WTC11 (cell line): ENCODE measurements at regions not wholly inside any gene's neighbourhood (a gene's known extent, or its start where the extent isn't known, plus 50 kb on each side); places are given as distances from the start of the nearest gene placed in this dataset.

Experiments used
- ATAC-seq: fragments of 200-7000 bp; cut with Tn5 transposase; 2 replicates; pipeline ENCODE4 v1.10.0; 2021; ENCODE audit warnings: mild to moderate bottlenecking, moderate library complexity
- CTCF ChIA-PET: fragments of 300-600 bp; sonication (Branson Sonifier 250); formaldehyde crosslinking; loops from one replicate; lab custom pipeline; 2021; ENCODE audit warnings: antibody characterized with exemption; lab: Charles Lee
- POLR2A ChIA-PET: fragments of 350-600 bp; sonication (Branson Sonifier 250); formaldehyde crosslinking; loops from one replicate; lab custom pipeline; 2021; ENCODE audit warnings: antibody characterized with exemption; lab: Charles Lee
- DNase-seq: peaks from one replicate; pipeline ENCODE4 v3.0.0; 2021; ENCODE audit warnings: low spot score
- H3K27ac Mint-ChIP-seq: 2 replicates; pipeline ENCODE4 v1.8.0; 2021; ENCODE audit warnings: mixed read lengths
- H3K27me3 Mint-ChIP-seq: 2 replicates; pipeline ENCODE4 v1.8.0; 2021; ENCODE audit warnings: low read depth, mild to moderate bottlenecking, moderate library complexity, mixed read lengths
- H3K36me3 Mint-ChIP-seq: 2 replicates; pipeline ENCODE4 v1.8.0; 2021; ENCODE audit warnings: mixed read lengths
- H3K4me1 Mint-ChIP-seq: 2 replicates; pipeline ENCODE4 v1.8.0; 2022; ENCODE audit warnings: mixed read lengths
- H3K4me3 Mint-ChIP-seq: 2 replicates; pipeline ENCODE4 v1.8.0; 2021; ENCODE audit warnings: mild to moderate bottlenecking, moderate library complexity, mixed read lengths
- H3K9me3 Mint-ChIP-seq: 2 replicates; pipeline ENCODE4 v1.8.0; 2021; ENCODE audit warnings: mixed read lengths
- CREM ChIP-seq: sonication (generic); formaldehyde crosslinking; IDR thresholded peaks from 2 replicates; pipeline ENCODE4 v1.8.1; 2022; ENCODE audit warnings: mild to moderate bottlenecking, missing genetic modification reagents, moderate library complexity
- ELF4 ChIP-seq: sonication (generic); formaldehyde crosslinking; IDR thresholded peaks from 2 replicates; pipeline ENCODE4 v1.8.1; 2022; ENCODE audit warnings: low read depth, mild to moderate bottlenecking, moderate library complexity, missing genetic modification reagents
- ETV6 ChIP-seq: sonication (generic); formaldehyde crosslinking; IDR thresholded peaks from 2 replicates; pipeline ENCODE4 v1.8.1; 2022; ENCODE audit warnings: mild to moderate bottlenecking, missing genetic modification reagents
- FOXJ3 ChIP-seq: sonication (generic); formaldehyde crosslinking; IDR thresholded peaks from 2 replicates; pipeline ENCODE4 v1.9.0; 2021; ENCODE audit warnings: missing genetic modification reagents, mild to moderate bottlenecking, borderline replicate concordance
- FOXK1 ChIP-seq: sonication (generic); formaldehyde crosslinking; IDR thresholded peaks from 2 replicates; pipeline ENCODE4 v1.8.0; 2022; ENCODE audit warnings: mild to moderate bottlenecking, moderate library complexity, missing genetic modification reagents
- HMGA2 ChIP-seq: fragments of 250-450 bp; sonication (Bioruptor Pico); IDR thresholded peaks from 2 replicates; pipeline ENCODE4 v1.4.0; 2021; ENCODE audit warnings: mild to moderate bottlenecking, moderate library complexity
- IRF1 ChIP-seq: sonication (generic); formaldehyde crosslinking; IDR thresholded peaks from 2 replicates; pipeline ENCODE4 v1.8.0; 2023; ENCODE audit warnings: missing genetic modification reagents
- KAT7 ChIP-seq: sonication (generic); formaldehyde crosslinking; IDR thresholded peaks from 2 replicates; pipeline ENCODE4 v1.8.1; 2023; ENCODE audit warnings: missing genetic modification reagents, mild to moderate bottlenecking, borderline replicate concordance
- SP1 ChIP-seq: sonication (generic); formaldehyde crosslinking; conservative IDR thresholded peaks from 2 replicates; pipeline ENCODE4 v1.8.1; 2022; ENCODE audit warnings: missing genetic modification reagents
- TCF7 ChIP-seq: sonication (generic); formaldehyde crosslinking; IDR thresholded peaks from 2 replicates; pipeline ENCODE4 v1.8.0; 2022; ENCODE audit warnings: mild to moderate bottlenecking, low read depth, missing genetic modification reagents, moderate library complexity
- TEAD1 ChIP-seq: sonication (generic); formaldehyde crosslinking; IDR thresholded peaks from 2 replicates; pipeline ENCODE4 v1.8.0; 2022; ENCODE audit warnings: mild to moderate bottlenecking, missing genetic modification reagents
- ZBTB43 ChIP-seq: sonication (generic); formaldehyde crosslinking; IDR thresholded peaks from 2 replicates; pipeline ENCODE4 v1.8.1; 2023; ENCODE audit warnings: mild to moderate bottlenecking, missing genetic modification reagents
- ZNF281 ChIP-seq: sonication (generic); formaldehyde crosslinking; IDR thresholded peaks from 2 replicates; pipeline ENCODE4 v1.8.0; 2023; ENCODE audit warnings: mild to moderate bottlenecking, missing genetic modification reagents
- ZNF423 ChIP-seq: fragments of 250-450 bp; sonication (Bioruptor Pico); IDR thresholded peaks from 2 replicates; pipeline ENCODE4 v2.1.2; 2022; ENCODE audit warnings: mild to moderate bottlenecking, moderate library complexity
- ZNF425 ChIP-seq: fragments of 250-450 bp; sonication (Bioruptor Pico); conservative IDR thresholded peaks from 2 replicates; pipeline ENCODE4 v1.9.0; 2021; ENCODE audit warnings: mild to moderate bottlenecking
- ZNF512 ChIP-seq: sonication (generic); formaldehyde crosslinking; IDR thresholded peaks from 2 replicates; pipeline ENCODE4 v1.8.1; 2022; ENCODE audit warnings: missing genetic modification reagents, borderline replicate concordance
- ZNF671 ChIP-seq: fragments of 250-450 bp; sonication (Bioruptor Pico); IDR thresholded peaks from 2 replicates; pipeline ENCODE4 v1.8.0; 2021; ENCODE audit warnings: mild to moderate bottlenecking
- TF ChIP-seq, protein P1 (sequence below): fragments of 250-450 bp; sonication (Bioruptor Pico); IDR thresholded peaks from 2 replicates; pipeline ENCODE4 v1.8.0; 2021; ENCODE audit warnings: mild to moderate bottlenecking
- TF ChIP-seq, protein P2 (sequence below): sonication (generic); formaldehyde crosslinking; IDR thresholded peaks from 2 replicates; pipeline ENCODE4 v1.8.1; 2023; ENCODE audit warnings: mild to moderate bottlenecking, moderate library complexity, missing genetic modification reagents
- TF ChIP-seq, protein P3 (sequence below): sonication (generic); formaldehyde crosslinking; IDR thresholded peaks from 2 replicates; pipeline ENCODE4 v1.8.1; 2022; ENCODE audit warnings: low read depth, mild to moderate bottlenecking, moderate library complexity, missing genetic modification reagents, borderline replicate concordance

DNA sequence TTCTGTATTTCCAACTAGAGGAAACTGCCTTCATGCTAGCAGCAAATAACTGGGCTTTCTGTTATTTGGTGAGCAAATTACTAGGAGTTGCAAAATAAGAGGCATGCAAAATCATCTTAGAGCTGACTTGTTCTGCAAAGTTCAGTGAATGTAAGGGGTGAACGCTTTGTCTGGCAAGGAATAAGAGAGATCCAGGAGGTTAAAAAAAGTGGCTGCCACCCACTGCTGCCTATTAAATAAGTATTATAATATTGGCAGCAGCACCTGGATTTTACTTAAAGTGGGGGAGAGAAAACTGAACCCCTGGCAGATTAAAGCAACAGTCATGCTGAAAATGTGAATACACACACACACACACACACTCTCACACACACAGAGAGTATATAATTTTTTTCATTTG, 557.0 kb downstream of the FLRT2 start (continued):
- no peak for TF ChIP-seq ZNF512 (CRISPR knock-in tag)
- TF ChIP-seq, protein P1, sequence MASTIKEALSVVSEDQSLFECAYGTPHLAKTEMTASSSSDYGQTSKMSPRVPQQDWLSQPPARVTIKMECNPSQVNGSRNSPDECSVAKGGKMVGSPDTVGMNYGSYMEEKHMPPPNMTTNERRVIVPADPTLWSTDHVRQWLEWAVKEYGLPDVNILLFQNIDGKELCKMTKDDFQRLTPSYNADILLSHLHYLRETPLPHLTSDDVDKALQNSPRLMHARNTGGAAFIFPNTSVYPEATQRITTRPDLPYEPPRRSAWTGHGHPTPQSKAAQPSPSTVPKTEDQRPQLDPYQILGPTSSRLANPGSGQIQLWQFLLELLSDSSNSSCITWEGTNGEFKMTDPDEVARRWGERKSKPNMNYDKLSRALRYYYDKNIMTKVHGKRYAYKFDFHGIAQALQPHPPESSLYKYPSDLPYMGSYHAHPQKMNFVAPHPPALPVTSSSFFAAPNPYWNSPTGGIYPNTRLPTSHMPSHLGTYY: no peak
- no peak for TF ChIP-seq ELF4 (CRISPR knock-in tag)
- no peak for TF ChIP-seq HMGA2 (CRISPR knock-in tag)
- TF ChIP-seq TEAD1 (CRISPR knock-in tag): no peak
- no peak for TF ChIP-seq ZNF425 (CRISPR knock-in tag)

DNA sequence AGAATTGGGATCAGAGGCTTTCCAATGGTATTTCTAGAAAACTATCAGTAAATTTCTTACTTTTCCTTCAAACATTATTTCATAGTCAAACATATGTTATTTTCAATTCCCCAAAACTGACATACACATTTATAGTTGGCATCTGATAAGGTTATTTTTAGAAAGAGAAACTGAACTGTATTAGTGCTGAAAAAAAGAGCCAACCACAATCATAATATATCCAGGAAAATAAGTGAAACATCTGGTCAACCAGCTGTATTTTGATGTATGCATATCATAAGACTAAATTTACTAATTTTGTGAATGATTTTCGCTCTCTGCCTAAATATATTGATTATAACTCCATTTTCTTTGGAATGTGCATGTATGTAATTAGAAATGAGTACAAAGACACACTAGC, 554.2 kb downstream of the FLRT2 start:
- Mint-ChIP-seq H3K36me3 (peaks cover 5% of the 10 kb centered on the region), H3K9me3 (peaks cover 6% of the 10 kb centered on the region), H3K4me3 (no peak overlapping the region), H3K27me3 (no peaks in the 10 kb centered on the region; the same call in 1 of the 2 replicates)
- CTCF ChIA-PET: no interaction called here
- ATAC-seq: no peak
- POLR2A ChIA-PET: no interaction called here
- no peak for TF ChIP-seq ZNF671 (CRISPR knock-in tag)
- TF ChIP-seq, all 79 proteins: peak for 0
- peaks cover 37% of the 10 kb centered on the region for H3K4me1 Mint-ChIP-seq
- no peak overlapping the region for H3K27ac Mint-ChIP-seq
- no peak for DNase-seq

GRCh38 chr14:86083616-86084015, 553.7 kb downstream of the FLRT2 start:
- peaks cover 11% of the 10 kb centered on the region for H3K9me3 Mint-ChIP-seq
- peaks cover 10% of the 10 kb centered on the region for H3K36me3 Mint-ChIP-seq
- no peaks in the 10 kb centered on the region; the same call in 1 of the 2 replicates for H3K27me3 Mint-ChIP-seq
- ATAC-seq (no peak), DNase-seq (no peak)
- ChIA-PET POLR2A (no interaction called here), CTCF (no interaction called here)
- peaks cover 42% of the 10 kb centered on the region for H3K4me1 Mint-ChIP-seq
- no peak overlapping the region for H3K4me3 Mint-ChIP-seq
- no peak overlapping the region for H3K27ac Mint-ChIP-seq
- TF ChIP-seq FOXJ3 (CRISPR knock-in tag) (no peak), FOXK1 (CRISPR knock-in tag) (no peak), ZNF423 (CRISPR knock-in tag) (no peak), SP1 (CRISPR knock-in tag) (no peak), IRF1 (no peak), ETV6 (CRISPR knock-in tag) (no peak), ZNF281 (no peak), TEAD1 (CRISPR knock-in tag) (no peak), ZBTB43 (no peak), CREM (CRISPR knock-in tag) (no peak), KAT7 (CRISPR knock-in tag) (no peak), TCF7 (no peak)
- TF ChIP-seq, protein P2, sequence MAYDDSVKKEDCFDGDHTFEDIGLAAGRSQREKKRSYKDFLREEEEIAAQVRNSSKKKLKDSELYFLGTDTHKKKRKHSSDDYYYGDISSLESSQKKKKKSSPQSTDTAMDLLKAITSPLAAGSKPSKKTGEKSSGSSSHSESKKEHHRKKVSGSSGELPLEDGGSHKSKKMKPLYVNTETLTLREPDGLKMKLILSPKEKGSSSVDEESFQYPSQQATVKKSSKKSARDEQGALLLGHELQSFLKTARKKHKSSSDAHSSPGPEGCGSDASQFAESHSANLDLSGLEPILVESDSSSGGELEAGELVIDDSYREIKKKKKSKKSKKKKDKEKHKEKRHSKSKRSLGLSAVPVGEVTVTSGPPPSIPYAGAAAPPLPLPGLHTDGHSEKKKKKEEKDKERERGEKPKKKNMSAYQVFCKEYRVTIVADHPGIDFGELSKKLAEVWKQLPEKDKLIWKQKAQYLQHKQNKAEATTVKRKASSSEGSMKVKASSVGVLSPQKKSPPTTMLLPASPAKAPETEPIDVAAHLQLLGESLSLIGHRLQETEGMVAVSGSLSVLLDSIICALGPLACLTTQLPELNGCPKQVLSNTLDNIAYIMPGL (CRISPR knock-in tag): no peak
- TF ChIP-seq, protein P3, sequence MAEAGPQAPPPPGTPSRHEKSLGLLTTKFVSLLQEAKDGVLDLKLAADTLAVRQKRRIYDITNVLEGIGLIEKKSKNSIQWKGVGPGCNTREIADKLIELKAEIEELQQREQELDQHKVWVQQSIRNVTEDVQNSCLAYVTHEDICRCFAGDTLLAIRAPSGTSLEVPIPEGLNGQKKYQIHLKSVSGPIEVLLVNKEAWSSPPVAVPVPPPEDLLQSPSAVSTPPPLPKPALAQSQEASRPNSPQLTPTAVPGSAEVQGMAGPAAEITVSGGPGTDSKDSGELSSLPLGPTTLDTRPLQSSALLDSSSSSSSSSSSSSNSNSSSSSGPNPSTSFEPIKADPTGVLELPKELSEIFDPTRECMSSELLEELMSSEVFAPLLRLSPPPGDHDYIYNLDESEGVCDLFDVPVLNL (CRISPR knock-in tag): no peak
